GM12892 (cell line): ENCODE measurements at regions not wholly inside any gene's neighbourhood (a gene's known extent, or its start where the extent isn't known, plus 50 kb on each side); places are given as distances from the start of the nearest gene placed in this dataset.

Experiments
- POLR2A ChIP-seq: IDR thresholded peaks from 2 replicates; pipeline ENCODE4 v1.6.1; 2011; ENCODE audit warnings: low read depth, low read length, control low read depth
- POLR2AphosphoS5 ChIP-seq: IDR thresholded peaks from 2 replicates; pipeline ENCODE4 v1.6.1; 2011; ENCODE audit warnings: low read depth, low read length, control low read depth
- TAF1 ChIP-seq: IDR thresholded peaks from 2 replicates; pipeline ENCODE4 v1.6.1; 2011; ENCODE audit warnings: low read depth, mild to moderate bottlenecking, control low read depth, low read length, borderline replicate concordance

- no peak for TF ChIP-seq TAF1
- TF ChIP-seq POLR2A: no peak
- TF ChIP-seq POLR2AphosphoS5: no peak
Measured at GRCh38 chr2:41387519-41387918, 660.3 kb upstream of the PKDCC start.
